Fibroblast of pulmonary artery (primary cell): ENCODE measurements at regions not wholly inside any gene's neighbourhood (a gene's known extent, or its start where the extent isn't known, plus 50 kb on each side); places are given as distances from the start of the nearest gene placed in this dataset.

ENCODE experiments used
- DNase-seq: peaks from one replicate; pipeline ENCODE4 v3.0.0-alpha.2; 2010; ENCODE audit warnings: low read depth
- H3K4me3 ChIP-seq: replicated peaks from 2 replicates; pipeline ENCODE4 v1.5.1; 2011; ENCODE audit warnings: low read depth, mild to moderate bottlenecking, control low read depth, low read length, moderate library complexity
- TF ChIP-seq, protein P1 (sequence below): IDR thresholded peaks from 2 replicates; pipeline ENCODE4 v1.5.1; 2011; ENCODE audit warnings: mild to moderate bottlenecking, control low read depth, low read length, inconsistent platforms; ENCODE audit errors: missing control alignments

- TF ChIP-seq, protein P1, sequence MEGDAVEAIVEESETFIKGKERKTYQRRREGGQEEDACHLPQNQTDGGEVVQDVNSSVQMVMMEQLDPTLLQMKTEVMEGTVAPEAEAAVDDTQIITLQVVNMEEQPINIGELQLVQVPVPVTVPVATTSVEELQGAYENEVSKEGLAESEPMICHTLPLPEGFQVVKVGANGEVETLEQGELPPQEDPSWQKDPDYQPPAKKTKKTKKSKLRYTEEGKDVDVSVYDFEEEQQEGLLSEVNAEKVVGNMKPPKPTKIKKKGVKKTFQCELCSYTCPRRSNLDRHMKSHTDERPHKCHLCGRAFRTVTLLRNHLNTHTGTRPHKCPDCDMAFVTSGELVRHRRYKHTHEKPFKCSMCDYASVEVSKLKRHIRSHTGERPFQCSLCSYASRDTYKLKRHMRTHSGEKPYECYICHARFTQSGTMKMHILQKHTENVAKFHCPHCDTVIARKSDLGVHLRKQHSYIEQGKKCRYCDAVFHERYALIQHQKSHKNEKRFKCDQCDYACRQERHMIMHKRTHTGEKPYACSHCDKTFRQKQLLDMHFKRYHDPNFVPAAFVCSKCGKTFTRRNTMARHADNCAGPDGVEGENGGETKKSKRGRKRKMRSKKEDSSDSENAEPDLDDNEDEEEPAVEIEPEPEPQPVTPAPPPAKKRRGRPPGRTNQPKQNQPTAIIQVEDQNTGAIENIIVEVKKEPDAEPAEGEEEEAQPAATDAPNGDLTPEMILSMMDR, result no peak
- H3K4me3 ChIP-seq, result no peak overlapping the region
- DNase-seq, result no peak
Measured at GRCh38 chr13:39867807-39868206, 212.3 kb downstream of the COG6 start.

DNA sequence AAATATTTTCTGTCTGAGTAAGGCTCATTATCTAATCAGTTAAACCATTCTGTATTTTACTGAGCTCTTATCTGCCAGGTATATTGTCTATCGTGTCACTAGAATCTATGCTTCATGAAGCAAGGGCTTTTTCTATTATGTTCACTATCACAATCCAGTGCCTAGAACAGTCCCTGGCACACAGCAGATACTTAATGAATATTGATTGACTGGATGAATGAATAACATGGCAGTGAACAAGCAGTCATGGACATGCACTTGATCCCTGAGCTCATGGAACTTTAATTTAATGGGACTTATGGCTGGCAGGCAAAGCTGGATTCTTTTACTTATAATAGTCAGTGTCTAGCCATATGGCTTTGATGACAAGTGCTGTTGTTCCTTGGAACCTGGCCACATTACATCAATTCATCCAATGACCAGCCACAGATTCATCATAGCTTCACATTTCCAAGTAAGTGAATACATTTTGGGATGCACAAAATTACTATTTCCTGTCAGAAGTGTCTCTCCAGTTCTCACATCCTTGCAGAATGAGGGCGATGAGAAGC is 214.8 kb downstream of the COG6 start:
- TF ChIP-seq, protein P1, result no peak
- DNase-seq, result no peak
- no peak overlapping the region for H3K4me3 ChIP-seq

DNA sequence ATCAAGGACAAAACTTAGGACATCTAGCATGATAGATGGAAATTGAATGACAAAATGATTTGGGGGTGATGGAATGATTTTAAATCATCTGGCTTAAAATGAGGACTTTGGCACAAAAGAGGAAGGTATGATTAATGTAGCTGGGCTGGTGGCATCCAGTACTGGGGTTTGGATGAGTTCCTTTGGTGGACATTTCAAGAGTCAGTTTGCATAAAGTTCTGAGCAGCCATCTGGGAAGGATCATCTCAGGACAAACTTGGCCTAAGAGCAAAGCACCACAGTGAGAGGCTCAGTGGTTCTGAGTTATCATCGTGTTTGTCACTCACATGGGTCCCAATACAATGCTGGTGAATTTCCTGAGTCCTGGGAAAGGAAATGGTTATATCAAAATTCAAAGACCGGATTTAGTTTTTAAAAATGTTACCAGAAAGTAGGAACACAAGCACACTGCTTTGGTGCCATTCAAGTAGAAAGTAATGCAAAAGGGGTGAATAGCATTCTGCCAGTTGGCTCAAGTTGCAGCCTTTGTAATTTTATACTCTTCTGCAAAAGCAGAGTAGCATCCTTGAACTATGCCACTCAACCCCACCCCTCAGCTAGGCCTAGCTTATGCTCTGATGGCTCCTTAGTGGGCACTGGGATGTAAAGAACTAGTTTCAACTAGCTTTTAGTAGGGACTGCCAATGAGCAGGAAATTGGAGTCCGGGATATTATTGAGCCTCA is 219.0 kb downstream of the COG6 start:
- TF ChIP-seq, protein P1, result no peak
- DNase-seq, result peak; percentile 61
- H3K4me3 ChIP-seq, result no peak overlapping the region

- peak; percentile 16 for DNase-seq
- no peak overlapping the region for H3K4me3 ChIP-seq
- TF ChIP-seq, protein P1, result no peak
Measured at GRCh38 chr13:39875111-39875987, 219.9 kb downstream of the COG6 start.

DNA sequence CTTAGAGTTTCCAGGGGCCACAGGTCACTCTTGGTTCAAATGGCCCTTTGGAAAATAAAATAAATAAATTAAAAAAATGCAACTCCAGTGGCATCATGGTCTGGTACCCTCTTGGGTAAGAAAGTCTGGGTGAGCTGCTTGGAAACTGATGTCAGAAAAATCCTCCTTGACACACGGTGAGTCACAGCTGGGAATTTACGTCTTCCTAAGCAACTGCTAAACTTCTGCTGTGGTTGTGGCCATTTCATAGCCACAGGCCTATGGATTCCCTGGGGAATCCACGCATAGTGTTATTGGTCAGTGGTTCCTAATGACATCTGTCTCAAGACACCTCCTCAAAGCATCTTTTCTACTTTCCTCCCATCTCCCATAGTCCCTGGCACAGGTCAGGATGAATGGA is 220.8 kb downstream of the COG6 start:
- TF ChIP-seq, protein P1, result no peak
- H3K4me3 ChIP-seq, result no peak overlapping the region
- peak; percentile 92 for DNase-seq

- TF ChIP-seq, protein P1, result no peak
- no peak for DNase-seq
- H3K4me3 ChIP-seq, result no peak overlapping the region
Measured at GRCh38 chr13:39877134-39877533, 221.7 kb downstream of the COG6 start.
